ENCODE measurements at regions not wholly inside any gene's neighbourhood (a gene's known extent, or its start where the extent isn't known, plus 50 kb on each side); places are given as distances from the start of the nearest gene placed in this dataset.

GRCh38 chr18:66749481-66750035 lies 145.7 kb upstream of the CDH19 start:
- DNase-seq (ENCODE audit: low read depth, low spot score): no peak

DNA sequence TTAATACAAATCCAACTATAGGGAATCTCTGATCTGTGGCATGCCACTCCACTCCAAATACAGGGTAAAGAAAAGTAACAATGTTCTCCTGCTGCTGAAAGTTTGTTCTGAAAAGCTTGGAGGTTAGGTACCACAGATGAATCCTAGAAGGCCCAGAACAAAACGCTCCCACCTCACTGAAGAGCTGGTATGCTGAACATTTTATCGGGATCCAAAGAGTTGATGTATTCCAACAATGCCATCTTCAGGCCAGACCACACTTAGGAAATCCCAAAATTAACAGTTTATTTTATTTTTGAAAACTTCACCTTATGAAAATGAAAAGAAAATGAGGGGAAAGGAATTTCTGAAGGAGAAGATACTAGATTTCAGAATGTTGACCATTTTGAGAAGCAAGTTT lies 145.1 kb upstream of the CDH19 start:
- DNase-seq (ENCODE audit: low read depth, low spot score): no peak

DNA sequence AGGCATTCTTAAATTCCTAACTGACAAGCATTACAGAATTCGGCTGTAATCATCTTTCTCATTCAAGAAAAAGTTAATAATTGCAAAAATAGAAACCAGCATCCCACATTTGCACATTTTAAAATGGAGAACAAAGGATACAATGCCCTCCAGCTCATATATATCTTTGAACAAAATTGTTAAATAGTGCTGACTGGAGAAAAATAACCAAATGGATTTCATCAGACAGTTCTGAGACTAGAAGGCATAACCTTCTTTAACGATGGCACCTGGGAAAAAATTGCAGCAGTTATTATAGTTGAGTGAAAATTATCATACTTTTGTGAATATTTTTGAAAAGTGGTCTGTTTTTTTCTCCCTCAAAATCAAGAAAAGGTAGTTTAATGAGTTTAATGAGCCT lies 138.9 kb upstream of the CDH19 start:
- DNase-seq (ENCODE audit: low read depth, low spot score): no peak

GRCh38 chr18:66735933-66736332 lies 132.0 kb upstream of the CDH19 start:
- no peak for DNase-seq (ENCODE audit: low read depth, low spot score)

GRCh38 chr18:66734451-66734850 lies 130.6 kb upstream of the CDH19 start:
- DNase-seq (ENCODE audit: low read depth, low spot score): no peak

DNA sequence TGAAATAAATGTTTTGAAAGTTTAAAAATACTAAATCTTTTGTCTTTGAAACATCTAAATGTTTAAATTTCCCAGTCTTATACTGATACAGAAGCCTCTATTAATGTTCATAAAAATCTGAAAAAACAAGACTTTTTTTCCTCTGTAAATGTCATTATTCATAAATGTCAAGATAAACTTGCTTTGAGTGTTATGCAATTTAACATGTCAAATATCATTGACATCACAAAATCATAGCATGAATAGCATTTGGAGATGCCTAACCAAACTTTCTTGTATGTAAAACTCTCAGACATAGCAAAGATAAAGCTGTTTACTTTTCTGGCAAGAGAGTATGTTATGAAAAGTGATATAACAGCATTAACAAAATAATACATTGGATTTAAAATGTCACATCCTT lies 128.0 kb upstream of the CDH19 start:
- no peak for DNase-seq (ENCODE audit: low read depth, low spot score)

GRCh38 chr18:66729442-66730239 lies 125.8 kb upstream of the CDH19 start:
- DNase-seq (ENCODE audit: low read depth, low spot score): no peak

- no peak for DNase-seq (ENCODE audit: low read depth, low spot score)
These were observed 125.1 kb upstream of the CDH19 start for GRCh38 chr18:66728951-66729350.

DNA sequence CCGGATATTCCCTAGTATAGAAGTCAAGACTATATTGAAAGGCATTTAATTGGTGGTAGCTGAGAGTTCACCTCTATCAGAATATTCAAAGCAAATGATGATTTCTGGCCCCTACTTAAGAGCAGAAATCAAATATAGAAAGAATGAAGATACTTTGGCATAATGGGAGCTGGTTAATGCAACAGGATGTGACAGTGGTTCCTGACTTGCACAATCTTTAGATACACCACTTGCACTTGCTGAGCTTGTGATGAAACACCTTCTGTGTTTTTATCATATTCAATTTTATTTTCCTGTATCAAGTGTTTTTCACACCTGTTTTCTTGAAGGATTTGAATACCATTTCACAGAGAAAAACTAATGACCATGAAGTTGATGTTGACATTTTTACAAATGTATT lies 124.1 kb upstream of the CDH19 start:
- no peak for DNase-seq (ENCODE audit: low read depth, low spot score)

DNA sequence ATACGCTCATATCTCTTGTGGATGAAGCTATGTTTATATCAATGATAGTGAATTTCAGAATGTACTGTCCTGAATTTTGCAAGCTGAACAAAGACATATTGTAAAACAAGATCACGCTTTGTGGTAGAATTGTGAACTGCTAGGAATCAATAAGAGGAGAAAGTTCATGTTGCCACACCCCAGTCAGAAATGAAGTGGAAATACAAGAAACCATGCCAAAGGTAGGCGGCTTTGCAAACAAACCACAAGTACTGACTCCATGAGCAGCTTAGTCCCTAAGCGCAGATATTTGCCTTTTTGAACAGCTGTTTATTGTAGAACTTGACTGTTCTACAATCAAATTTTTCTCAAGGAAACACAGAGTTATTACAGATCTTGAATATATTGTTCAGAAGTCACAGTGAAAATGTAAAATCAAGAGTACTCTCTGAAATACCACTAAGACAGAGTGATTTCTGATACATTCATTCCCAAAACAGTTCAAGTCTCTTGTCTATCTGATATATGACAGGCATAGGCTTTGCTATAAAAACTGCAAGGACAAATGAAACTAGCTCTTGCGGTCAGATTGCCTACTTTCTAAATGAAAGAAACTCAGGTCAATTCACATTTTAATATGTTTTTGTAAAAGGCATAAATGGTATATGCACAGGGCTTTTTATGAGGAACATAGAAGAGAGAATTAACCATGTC lies 120.9 kb upstream of the CDH19 start:
- DNase-seq (ENCODE audit: low read depth, low spot score): no peak

GRCh38 chr18:66722671-66723070 lies 118.8 kb upstream of the CDH19 start:
- DNase-seq (ENCODE audit: low read depth, low spot score): no peak

DNA sequence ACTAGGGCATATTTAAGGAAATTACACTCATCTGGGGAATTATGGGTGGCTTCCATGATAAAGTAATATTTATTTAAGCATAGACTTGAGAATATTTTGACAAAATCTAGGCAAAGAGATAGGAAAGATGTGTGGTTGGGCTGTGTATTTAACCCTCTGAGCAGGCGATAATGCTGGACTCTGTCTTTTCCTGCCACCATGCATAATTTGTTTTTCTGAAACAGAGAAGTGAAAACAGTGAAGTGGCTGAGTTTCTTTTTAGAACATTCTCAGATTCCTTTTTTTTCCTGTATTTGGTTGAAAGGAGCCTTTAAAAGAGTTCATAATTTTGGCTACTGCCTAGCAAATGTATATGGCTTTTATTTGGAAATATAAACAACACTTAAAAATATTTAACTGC lies 104.8 kb upstream of the CDH19 start:
- DNase-seq (ENCODE audit: low read depth, low spot score): no peak

GRCh38 chr18:66707473-66707872 lies 103.6 kb upstream of the CDH19 start:
- DNase-seq (ENCODE audit: low read depth, low spot score): no peak

- DNase-seq (ENCODE audit: low read depth, low spot score): no peak
These were observed 91.4 kb upstream of the CDH19 start for GRCh38 chr18:66695281-66695680.

- no peak for DNase-seq (ENCODE audit: low read depth, low spot score)
These were observed 91.0 kb upstream of the CDH19 start for GRCh38 chr18:66694852-66695251.

DNA sequence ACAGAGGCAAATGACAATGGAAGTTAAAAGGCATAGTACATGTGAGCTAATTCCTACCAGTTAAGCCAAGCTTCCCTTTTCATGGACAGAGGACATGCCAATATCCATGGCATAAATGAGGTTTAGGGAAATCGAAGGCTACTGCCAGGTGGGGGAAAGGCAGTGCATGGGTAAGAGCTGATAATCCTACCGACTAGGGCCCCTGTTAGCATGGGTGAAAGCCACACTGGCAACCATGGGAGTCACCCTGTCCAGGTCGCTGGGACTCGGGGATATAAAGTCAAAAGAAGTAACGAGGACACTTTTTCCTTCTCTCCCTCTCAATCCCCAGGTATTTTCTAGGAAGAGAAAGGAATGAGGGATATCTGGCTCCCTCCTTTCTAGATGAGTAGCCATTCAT lies 83.7 kb upstream of the CDH19 start:
- no peak for DNase-seq (ENCODE audit: low read depth, low spot score)

DNA sequence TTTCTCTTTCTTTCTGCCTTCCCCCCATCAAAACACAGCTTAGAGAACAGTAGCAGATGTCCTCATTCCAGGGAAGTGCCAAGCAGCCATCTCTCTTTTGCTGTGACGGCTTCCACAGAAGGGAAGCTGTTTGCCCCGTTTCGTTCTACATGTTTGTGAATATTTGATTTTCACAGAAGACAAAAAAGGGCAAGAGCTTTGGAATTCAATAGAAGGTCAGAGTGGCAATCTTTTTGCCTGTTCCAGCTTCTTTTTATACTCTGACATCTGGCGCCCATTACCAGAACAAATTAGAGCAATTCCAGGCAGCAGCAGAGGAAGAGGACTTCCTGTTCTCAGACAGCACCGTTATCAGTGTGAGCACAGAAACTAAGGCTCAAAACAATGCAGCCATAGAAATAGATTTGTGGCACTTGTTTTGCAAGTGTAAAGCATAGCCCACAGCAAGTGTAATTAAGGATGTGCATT lies 79.0 kb upstream of the CDH19 start:
- no peak for DNase-seq (ENCODE audit: low read depth, low spot score)

DNA sequence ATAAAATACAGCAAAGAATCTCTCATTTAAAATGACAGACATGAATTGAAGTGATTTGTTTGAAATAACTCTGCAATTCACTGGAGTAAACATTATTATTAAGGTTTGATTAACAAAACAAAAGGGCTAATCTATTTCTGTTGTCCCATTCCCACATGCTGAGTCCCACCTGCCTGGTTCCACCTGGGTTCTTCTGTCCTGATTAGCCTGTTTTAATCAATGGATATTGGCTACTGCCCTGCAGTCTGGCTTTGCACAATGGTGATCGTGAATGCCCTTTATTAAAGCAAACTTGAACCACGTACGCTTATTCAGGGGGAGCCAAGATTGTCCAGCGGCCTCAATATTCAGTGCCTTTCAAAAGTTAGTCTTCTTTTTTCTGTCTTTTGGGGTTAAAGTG lies 72.8 kb upstream of the CDH19 start:
- no peak for DNase-seq (ENCODE audit: low read depth, low spot score)

DNA sequence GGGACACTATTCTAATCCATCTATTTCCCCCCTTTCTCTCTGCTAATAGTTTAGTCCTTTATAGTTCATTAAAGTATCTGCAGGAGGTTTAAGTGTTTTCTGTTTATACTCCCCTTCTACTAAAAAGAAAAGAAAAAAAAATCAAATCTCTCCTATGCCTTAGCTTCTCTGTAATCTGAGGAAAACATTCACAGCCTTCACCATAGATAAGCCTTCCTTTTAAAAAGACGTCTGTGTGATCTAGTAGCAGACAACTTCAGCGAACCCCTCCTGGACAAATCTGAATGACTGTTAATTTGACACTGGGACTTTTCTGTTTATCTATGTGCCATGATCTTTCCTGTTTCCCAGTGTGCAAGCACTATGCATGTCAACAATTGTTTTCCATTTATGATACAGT lies 70.4 kb upstream of the CDH19 start:
- no peak for DNase-seq (ENCODE audit: low read depth, low spot score)

- DNase-seq (ENCODE audit: low read depth, low spot score): no peak
These were observed 64.8 kb upstream of the CDH19 start for GRCh38 chr18:66668706-66669105.

DNA sequence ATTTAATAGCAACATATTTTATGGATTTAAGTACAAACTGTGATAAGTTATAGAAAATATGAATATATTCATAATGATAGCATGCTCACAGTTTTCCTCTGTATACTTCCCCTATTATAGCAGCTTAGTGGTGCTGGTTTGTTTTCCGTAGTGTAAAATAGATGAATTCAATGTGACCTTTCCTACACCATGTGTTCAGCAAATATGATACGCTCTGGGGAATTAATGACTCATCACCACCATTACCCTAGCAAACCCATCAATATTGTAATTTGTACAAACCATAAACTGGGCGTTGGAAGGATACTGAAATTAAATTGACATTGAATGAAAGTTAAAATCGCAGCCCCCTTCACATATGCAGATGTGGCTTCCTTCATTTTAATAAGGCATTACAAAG lies 58.7 kb upstream of the CDH19 start:
- no peak for DNase-seq (ENCODE audit: low read depth, low spot score)

- DNase-seq (ENCODE audit: low read depth, low spot score): no peak
These were observed 51.5 kb upstream of the CDH19 start for GRCh38 chr18:66655407-66655806.

Data from iPS DF 19.7 (cell line).